Cardiac fibroblast (primary cell): ENCODE measurements at regions not wholly inside any gene's neighbourhood (a gene's known extent, or its start where the extent isn't known, plus 50 kb on each side); places are given as distances from the start of the nearest gene placed in this dataset.

ENCODE experiments used
- DNase-seq, 2 donors: peaks; one replicate each; pipeline versions ENCODE4 v3.0.0 to v3.0.0-alpha.2; 2010; ENCODE audit warnings: low read depth in 2 of 2
- H3K4me3 ChIP-seq, 2 donors: replicated peaks in 1 of 2; 1 replicate in 1 of 2; 2 replicates in 1 of 2; pipeline ENCODE4 v1.5.1; 2011; ENCODE audit warnings: low read depth in 2 of 2, low read length in 2 of 2, mild to moderate bottlenecking in 2 of 2, moderate library complexity in 1 of 2
- TF ChIP-seq, protein P1 (sequence below): IDR thresholded peaks from one replicate; pipeline ENCODE4 v1.5.1; 2011; ENCODE audit warnings: low read depth, mild to moderate bottlenecking, low read length, inconsistent platforms

DNA sequence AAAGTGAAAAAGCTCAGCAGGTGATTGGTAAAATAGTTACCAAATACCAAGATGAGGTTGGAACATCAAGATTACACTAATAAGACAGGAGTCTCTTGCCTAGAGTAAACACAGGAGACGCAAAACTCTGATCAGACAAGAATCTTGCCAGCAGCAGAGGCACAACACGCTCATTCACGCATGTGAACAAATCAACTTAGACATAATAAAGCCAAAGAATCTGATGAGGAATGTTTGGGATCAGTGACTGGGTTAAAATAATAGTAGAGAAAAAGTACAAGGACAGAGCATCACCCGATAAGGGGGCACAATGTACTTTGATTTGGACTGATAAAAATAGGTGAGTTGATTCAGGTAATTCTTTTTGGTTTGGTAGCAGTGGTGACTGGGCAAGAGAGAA, 159.5 kb upstream of the GRIP1 start:
- DNase-seq: no peak

DNA sequence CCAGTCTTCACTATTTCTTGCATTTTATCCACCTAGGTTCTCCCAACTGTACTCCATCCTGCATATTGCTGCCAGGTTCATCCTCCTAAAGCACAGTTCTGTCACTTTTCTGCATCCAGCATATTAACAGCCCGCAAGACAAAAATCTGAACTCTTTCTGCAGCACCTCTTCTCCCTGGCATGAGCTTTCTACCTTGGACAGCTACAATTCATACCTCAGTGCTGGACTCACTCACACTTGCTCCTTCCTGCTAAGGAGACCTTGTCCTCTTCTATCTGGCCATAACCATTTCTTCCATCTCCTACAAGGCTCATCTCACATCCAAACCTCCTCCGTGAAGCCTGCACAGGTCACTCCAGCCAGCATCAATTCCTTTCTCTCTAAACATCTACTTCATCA, 170.1 kb upstream of the GRIP1 start:
- TF ChIP-seq, protein P1, sequence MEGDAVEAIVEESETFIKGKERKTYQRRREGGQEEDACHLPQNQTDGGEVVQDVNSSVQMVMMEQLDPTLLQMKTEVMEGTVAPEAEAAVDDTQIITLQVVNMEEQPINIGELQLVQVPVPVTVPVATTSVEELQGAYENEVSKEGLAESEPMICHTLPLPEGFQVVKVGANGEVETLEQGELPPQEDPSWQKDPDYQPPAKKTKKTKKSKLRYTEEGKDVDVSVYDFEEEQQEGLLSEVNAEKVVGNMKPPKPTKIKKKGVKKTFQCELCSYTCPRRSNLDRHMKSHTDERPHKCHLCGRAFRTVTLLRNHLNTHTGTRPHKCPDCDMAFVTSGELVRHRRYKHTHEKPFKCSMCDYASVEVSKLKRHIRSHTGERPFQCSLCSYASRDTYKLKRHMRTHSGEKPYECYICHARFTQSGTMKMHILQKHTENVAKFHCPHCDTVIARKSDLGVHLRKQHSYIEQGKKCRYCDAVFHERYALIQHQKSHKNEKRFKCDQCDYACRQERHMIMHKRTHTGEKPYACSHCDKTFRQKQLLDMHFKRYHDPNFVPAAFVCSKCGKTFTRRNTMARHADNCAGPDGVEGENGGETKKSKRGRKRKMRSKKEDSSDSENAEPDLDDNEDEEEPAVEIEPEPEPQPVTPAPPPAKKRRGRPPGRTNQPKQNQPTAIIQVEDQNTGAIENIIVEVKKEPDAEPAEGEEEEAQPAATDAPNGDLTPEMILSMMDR: no peak
- no peak for DNase-seq
- no peak overlapping the region for H3K4me3 ChIP-seq

More for the DNA sequence above, 159.5 kb upstream of the GRIP1 start:
- H3K4me3 ChIP-seq: no peak overlapping the region
- TF ChIP-seq, protein P1: no peak

DNA sequence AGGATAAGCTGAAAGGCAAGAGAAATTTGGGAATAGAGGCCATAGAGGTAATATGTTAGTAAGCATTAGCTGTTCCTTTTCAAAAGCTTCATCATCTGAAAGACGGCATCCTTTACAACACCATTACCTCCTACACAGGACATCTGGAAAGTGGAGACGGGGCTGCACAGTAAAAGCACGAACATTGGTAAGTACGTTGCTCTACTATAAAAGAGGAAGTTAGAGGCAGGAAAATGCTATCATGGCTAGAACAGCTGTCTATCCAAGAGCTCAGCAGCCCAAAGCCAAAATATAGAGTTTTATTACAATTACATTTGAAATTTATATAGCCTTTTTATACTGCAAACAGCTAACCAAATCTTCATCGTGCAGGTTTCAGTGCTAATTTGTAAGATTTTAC, 172.3 kb upstream of the GRIP1 start:
- no peak overlapping the region for H3K4me3 ChIP-seq
- TF ChIP-seq, protein P1: no peak
- no peak for DNase-seq

DNA sequence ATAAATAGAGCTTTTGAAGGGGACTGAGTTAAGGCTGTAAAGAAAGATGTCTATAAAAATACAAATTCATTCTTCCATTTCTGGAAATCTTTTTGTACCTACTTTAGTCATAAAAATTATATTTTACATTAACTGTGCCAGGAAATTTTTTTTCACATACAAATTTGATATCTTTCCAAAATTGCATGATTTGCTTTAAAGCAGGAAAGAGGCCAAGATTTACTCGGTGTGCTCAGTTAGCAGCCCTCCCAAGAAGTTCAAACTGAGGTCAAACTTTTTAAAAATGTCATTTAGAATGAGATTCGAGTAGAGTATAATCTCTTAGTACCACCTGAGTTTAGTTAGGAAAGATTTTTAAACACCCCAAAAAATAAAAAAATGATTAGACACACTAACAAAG, 173.2 kb upstream of the GRIP1 start:
- DNase-seq: no peak
- TF ChIP-seq, protein P1: no peak
- H3K4me3 ChIP-seq: no peak overlapping the region

DNA sequence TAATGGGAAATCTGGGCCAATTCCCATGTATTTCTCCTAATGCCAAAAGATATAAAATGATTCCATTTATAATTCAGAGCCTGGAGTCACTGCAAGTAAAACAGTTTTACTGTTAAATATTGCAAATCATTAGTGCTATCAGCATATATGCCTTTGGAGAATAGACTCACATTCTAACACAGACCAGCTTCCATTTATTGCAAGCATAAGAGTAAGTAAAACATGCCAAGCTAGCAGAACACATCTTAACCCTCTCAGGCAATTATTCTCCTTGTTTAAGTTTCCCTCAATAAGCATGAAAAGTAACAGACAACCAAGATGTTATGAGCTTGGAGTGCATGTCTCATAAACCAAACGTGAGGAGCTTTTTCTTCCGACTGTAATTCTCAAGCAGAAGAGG, 173.9 kb upstream of the GRIP1 start:
- no peak overlapping the region for H3K4me3 ChIP-seq
- no peak for DNase-seq
- TF ChIP-seq, protein P1: no peak

DNA sequence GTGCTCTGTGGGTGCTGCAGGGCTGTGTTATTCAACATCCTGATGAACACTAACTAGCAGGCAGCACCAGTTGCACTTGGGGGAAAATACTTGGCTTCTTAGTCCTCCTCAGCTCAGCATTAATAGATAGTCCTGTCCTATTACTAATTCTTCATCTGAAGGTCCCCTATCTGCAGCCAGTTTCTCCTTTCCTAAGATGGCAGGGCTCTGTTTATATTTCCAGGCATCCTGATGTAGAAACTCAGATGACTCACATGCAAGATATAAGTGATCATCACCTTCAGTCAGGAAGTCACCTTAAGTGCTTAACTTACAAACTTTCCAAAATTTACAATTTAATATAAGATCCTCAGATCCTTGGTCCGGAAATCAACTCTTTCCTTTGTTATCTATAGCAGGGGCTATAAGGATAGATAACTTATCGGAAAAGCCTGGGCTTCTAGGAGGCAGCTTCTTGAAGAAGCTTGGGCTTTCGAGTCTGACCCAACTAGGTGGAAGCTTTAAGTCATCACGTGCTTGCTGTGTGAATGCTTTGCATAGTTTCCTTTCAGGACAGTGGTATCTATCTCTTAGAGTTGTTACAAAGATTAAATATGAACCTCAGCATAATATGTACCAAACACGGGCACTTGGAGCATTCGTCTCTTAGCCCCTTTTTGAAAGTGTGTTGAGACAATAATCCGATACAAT, 181.0 kb upstream of the GRIP1 start:
- no peak overlapping the region for H3K4me3 ChIP-seq
- TF ChIP-seq, protein P1: no peak
- DNase-seq: no peak
